ENCODE measurements at regions not wholly inside any gene's neighbourhood (a gene's known extent, or its start where the extent isn't known, plus 50 kb on each side); places are given as distances from the start of the nearest gene placed in this dataset.

GRCh38 chr11:130629039-130629438 is 180.6 kb downstream of the ADAMTS15 start:
- no peak for DNase-seq (ENCODE audit: low read depth)
- in situ Hi-C loops (cut with HindIII; ENCODE audit: low pct_unique_long_range_greater_than_20kb, low sequenced_read_pairs), result no loop called here

GRCh38 chr11:130631119-130631518 is 182.7 kb downstream of the ADAMTS15 start:
- in situ Hi-C loops (cut with HindIII; ENCODE audit: low pct_unique_long_range_greater_than_20kb, low sequenced_read_pairs), result no loop called here
- DNase-seq (ENCODE audit: low read depth), result peak; percentile 39

GRCh38 chr11:130633466-130633865 is 185.0 kb downstream of the ADAMTS15 start:
- in situ Hi-C loops (cut with HindIII; ENCODE audit: low pct_unique_long_range_greater_than_20kb, low sequenced_read_pairs), result no loop called here
- DNase-seq (ENCODE audit: low read depth), result no peak

GRCh38 chr11:130634186-130634585 is 185.7 kb downstream of the ADAMTS15 start:
- in situ Hi-C loops (cut with HindIII; ENCODE audit: low pct_unique_long_range_greater_than_20kb, low sequenced_read_pairs), result no loop called here
- no peak for DNase-seq (ENCODE audit: low read depth)

- in situ Hi-C loops (cut with HindIII; ENCODE audit: low pct_unique_long_range_greater_than_20kb, low sequenced_read_pairs), result no loop called here
- DNase-seq (ENCODE audit: low read depth), result peak; percentile 14
Observed at GRCh38 chr11:130634961-130635473, 186.6 kb downstream of the ADAMTS15 start.

GRCh38 chr11:130635937-130636630 is 187.6 kb downstream of the ADAMTS15 start:
- no peak for DNase-seq (ENCODE audit: low read depth)
- in situ Hi-C loops (cut with HindIII; ENCODE audit: low pct_unique_long_range_greater_than_20kb, low sequenced_read_pairs), result no loop called here

GRCh38 chr11:130636722-130637464 is 188.4 kb downstream of the ADAMTS15 start:
- in situ Hi-C loops (cut with HindIII; ENCODE audit: low pct_unique_long_range_greater_than_20kb, low sequenced_read_pairs), result no loop called here
- peak; percentile 92 for DNase-seq (ENCODE audit: low read depth)

GRCh38 chr11:130637566-130637965 is 189.1 kb downstream of the ADAMTS15 start:
- in situ Hi-C loops (cut with HindIII; ENCODE audit: low pct_unique_long_range_greater_than_20kb, low sequenced_read_pairs), result no loop called here

GRCh38 chr11:130638033-130638432 is 189.6 kb downstream of the ADAMTS15 start:
- in situ Hi-C loops (cut with HindIII; ENCODE audit: low pct_unique_long_range_greater_than_20kb, low sequenced_read_pairs), result no loop called here
- DNase-seq (ENCODE audit: low read depth), result no peak

More at GRCh38 chr11:130637566-130637965, 189.1 kb downstream of the ADAMTS15 start:
- DNase-seq (ENCODE audit: low read depth), result no peak

- no peak for DNase-seq (ENCODE audit: low read depth)
- in situ Hi-C loops (cut with HindIII; ENCODE audit: low pct_unique_long_range_greater_than_20kb, low sequenced_read_pairs), result no loop called here
Observed at GRCh38 chr11:130638624-130639023, 190.2 kb downstream of the ADAMTS15 start.

- in situ Hi-C loops (cut with HindIII; ENCODE audit: low pct_unique_long_range_greater_than_20kb, low sequenced_read_pairs), result no loop called here
- no peak for DNase-seq (ENCODE audit: low read depth)
Observed at GRCh38 chr11:130639369-130639768, 190.9 kb downstream of the ADAMTS15 start.

- in situ Hi-C loops (cut with HindIII; ENCODE audit: low pct_unique_long_range_greater_than_20kb, low sequenced_read_pairs), result no loop called here
- no peak for DNase-seq (ENCODE audit: low read depth)
Observed at GRCh38 chr11:130640526-130640925, 192.1 kb downstream of the ADAMTS15 start.

GRCh38 chr11:130641876-130642275 is 193.4 kb downstream of the ADAMTS15 start:
- in situ Hi-C loops (cut with HindIII; ENCODE audit: low pct_unique_long_range_greater_than_20kb, low sequenced_read_pairs), result no loop called here
- DNase-seq (ENCODE audit: low read depth), result no peak

GRCh38 chr11:130642994-130643393 is 194.5 kb downstream of the ADAMTS15 start:
- in situ Hi-C loops (cut with HindIII; ENCODE audit: low pct_unique_long_range_greater_than_20kb, low sequenced_read_pairs), result no loop called here
- no peak for DNase-seq (ENCODE audit: low read depth)

- DNase-seq (ENCODE audit: low read depth), result no peak
- in situ Hi-C loops (cut with HindIII; ENCODE audit: low pct_unique_long_range_greater_than_20kb, low sequenced_read_pairs), result no loop called here
Observed at GRCh38 chr11:130644187-130644586, 195.7 kb downstream of the ADAMTS15 start.

- in situ Hi-C loops (cut with HindIII; ENCODE audit: low pct_unique_long_range_greater_than_20kb, low sequenced_read_pairs), result no loop called here
- no peak for DNase-seq (ENCODE audit: low read depth)
Observed at GRCh38 chr11:130645164-130645842, 196.9 kb downstream of the ADAMTS15 start.

GRCh38 chr11:130645843-130646197 is 197.4 kb downstream of the ADAMTS15 start:
- in situ Hi-C loops (cut with HindIII; ENCODE audit: low pct_unique_long_range_greater_than_20kb, low sequenced_read_pairs), result no loop called here
- DNase-seq (ENCODE audit: low read depth), result no peak

GRCh38 chr11:130646881-130647280 is 198.4 kb downstream of the ADAMTS15 start:
- DNase-seq (ENCODE audit: low read depth), result no peak
- in situ Hi-C loops (cut with HindIII; ENCODE audit: low pct_unique_long_range_greater_than_20kb, low sequenced_read_pairs), result no loop called here

GRCh38 chr11:130647371-130647770 is 198.9 kb downstream of the ADAMTS15 start:
- in situ Hi-C loops (cut with HindIII; ENCODE audit: low pct_unique_long_range_greater_than_20kb, low sequenced_read_pairs), result no loop called here
- no peak for DNase-seq (ENCODE audit: low read depth)

Data from Caki2 (cell line).